PC-9 (cell line): ENCODE measurements at regions not wholly inside any gene's neighbourhood (a gene's known extent, or its start where the extent isn't known, plus 50 kb on each side); places are given as distances from the start of the nearest gene placed in this dataset.

Experiments used
- BruUV-seq: library from RNA; stranded (reverse); fragments of 400-500 nt; replicated peaks from 2 replicates; lab custom pipeline; 2021; lab: Mats Ljungman, UMichigan
- CTCF ChIA-PET: fragments of 300-600 bp; sonication (Branson Sonifier 250); formaldehyde crosslinking; loops from one replicate; lab custom pipeline; 2022; ENCODE audit warnings: antibody characterized with exemption; lab: Charles Lee
- POLR2A ChIA-PET: fragments of 300-600 bp; sonication (Branson Sonifier 250); formaldehyde crosslinking; loops from one replicate; lab custom pipeline; 2022; ENCODE audit warnings: antibody characterized with exemption; ENCODE audit not compliant: unreplicated experiment; lab: Charles Lee
- DNase-seq, 2 experiments: peaks; one replicate each; pipeline versions ENCODE4 v3.0.0 to v3.0.0-alpha.2; 2015 to 2022; ENCODE audit warnings: mixed read lengths in 1 of 2
- H2AFZ ChIP-seq: fragments of 200-600 bp; sonication (generic); 2 replicates; pipeline ENCODE4 v1.8.1; 2017; ENCODE audit warnings: antibody characterized with exemption
- H3F3A ChIP-seq: fragments of 200-600 bp; sonication (generic); 2 replicates; pipeline ENCODE4 v1.8.1; 2017; ENCODE audit warnings: antibody characterized with exemption, mild to moderate bottlenecking, low read depth; ENCODE audit not compliant: insufficient read depth
- H3K27ac ChIP-seq: fragments of 200-600 bp; sonication (generic); 2 replicates; pipeline ENCODE4 v1.6.1; 2016; ENCODE audit warnings: mixed run types
- H3K27me3 ChIP-seq: fragments of 200-600 bp; sonication (generic); 2 replicates; pipeline ENCODE4 v1.6.1; 2016; ENCODE audit warnings: low read depth, mixed run types; ENCODE audit not compliant: insufficient read depth
- H3K36me3 ChIP-seq: fragments of 200-600 bp; sonication (generic); 2 replicates; pipeline ENCODE4 v1.6.1; 2016; ENCODE audit warnings: low read depth, mixed run types
- H3K4me1 ChIP-seq: fragments of 200-600 bp; sonication (generic); replicated peaks from 2 replicates; pipeline ENCODE4 v1.6.1; 2016; ENCODE audit warnings: mixed run types; ENCODE audit not compliant: insufficient read depth
- H3K4me2 ChIP-seq: fragments of 200-600 bp; sonication (generic); 2 replicates; pipeline ENCODE4 v1.6.1; 2017; ENCODE audit warnings: mixed run types
- H3K4me3 ChIP-seq: fragments of 200-600 bp; sonication (generic); 2 replicates; pipeline ENCODE4 v1.6.1; 2016; ENCODE audit warnings: mixed run types
- H3K79me2 ChIP-seq: fragments of 200-600 bp; sonication (generic); 2 replicates; pipeline ENCODE4 v1.6.1; 2017; ENCODE audit warnings: low read depth, mixed run types
- H3K9me2 ChIP-seq: fragments of 200-600 bp; sonication (generic); 2 replicates; pipeline ENCODE4 v1.8.1; 2017; ENCODE audit warnings: mild to moderate bottlenecking; ENCODE audit not compliant: insufficient read depth
- H3K9me3 ChIP-seq: fragments of 200-600 bp; sonication (generic); 2 replicates; pipeline ENCODE4 v1.8.1; 2016; ENCODE audit warnings: low read depth; ENCODE audit not compliant: insufficient read depth
- H4K20me1 ChIP-seq: fragments of 200-600 bp; sonication (generic); 2 replicates; pipeline ENCODE4 v1.8.1; 2017; ENCODE audit not compliant: insufficient read depth
- EZH2 ChIP-seq: fragments of 200-600 bp; sonication (generic); IDR thresholded peaks from 2 replicates; pipeline ENCODE4 v1.8.0; 2017; ENCODE audit warnings: antibody characterized with exemption, low read depth
- intact Hi-C: fragments of 100-400 bp; cut with micrococcal nuclease; formaldehyde crosslinking; loops from one replicate; pipeline ENCODE4 v1.10.0; 2022; ENCODE audit not compliant: unreplicated experiment
- TF ChIP-seq, protein P1 (sequence below): fragments of 200-600 bp; sonication (generic); conservative IDR thresholded peaks from 2 replicates; pipeline ENCODE4 v1.6.1; 2017; ENCODE audit warnings: mixed run types, antibody characterized with exemption, mild to moderate bottlenecking, moderate library complexity

DNA sequence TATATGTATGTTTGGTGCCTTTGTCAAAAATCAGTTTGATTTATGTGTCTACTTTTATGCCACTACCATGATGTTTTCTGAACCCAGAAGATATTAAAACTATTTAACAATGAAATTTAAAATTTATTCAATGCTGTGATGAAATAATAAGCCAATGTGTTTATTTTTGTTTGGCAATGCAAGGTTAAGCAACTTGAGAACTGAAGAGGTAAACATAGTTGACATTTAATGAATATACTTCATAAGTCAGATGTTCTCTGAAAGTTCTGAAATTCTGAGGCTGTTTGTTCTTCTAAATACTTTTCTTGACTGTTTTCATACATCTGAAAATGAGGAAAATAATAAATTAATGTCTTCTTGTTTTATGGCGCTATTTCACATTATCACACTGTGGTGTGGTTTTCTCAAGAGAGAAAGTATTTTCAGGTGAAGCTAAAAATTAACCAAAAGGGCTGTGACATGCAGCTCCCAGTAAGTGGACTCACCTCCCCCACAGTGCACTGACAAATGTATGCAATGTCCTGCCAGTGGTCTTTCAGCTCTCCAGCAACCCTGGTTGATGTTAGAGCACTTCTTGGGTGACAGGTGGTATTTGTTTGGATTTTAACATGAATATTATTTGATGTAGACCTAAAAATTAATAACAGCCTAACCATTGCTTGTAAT lies 863.6 kb upstream of the SALL3 start:
- TF ChIP-seq, protein P1, sequence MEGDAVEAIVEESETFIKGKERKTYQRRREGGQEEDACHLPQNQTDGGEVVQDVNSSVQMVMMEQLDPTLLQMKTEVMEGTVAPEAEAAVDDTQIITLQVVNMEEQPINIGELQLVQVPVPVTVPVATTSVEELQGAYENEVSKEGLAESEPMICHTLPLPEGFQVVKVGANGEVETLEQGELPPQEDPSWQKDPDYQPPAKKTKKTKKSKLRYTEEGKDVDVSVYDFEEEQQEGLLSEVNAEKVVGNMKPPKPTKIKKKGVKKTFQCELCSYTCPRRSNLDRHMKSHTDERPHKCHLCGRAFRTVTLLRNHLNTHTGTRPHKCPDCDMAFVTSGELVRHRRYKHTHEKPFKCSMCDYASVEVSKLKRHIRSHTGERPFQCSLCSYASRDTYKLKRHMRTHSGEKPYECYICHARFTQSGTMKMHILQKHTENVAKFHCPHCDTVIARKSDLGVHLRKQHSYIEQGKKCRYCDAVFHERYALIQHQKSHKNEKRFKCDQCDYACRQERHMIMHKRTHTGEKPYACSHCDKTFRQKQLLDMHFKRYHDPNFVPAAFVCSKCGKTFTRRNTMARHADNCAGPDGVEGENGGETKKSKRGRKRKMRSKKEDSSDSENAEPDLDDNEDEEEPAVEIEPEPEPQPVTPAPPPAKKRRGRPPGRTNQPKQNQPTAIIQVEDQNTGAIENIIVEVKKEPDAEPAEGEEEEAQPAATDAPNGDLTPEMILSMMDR = no peak
- POLR2A ChIA-PET = no interaction called here
- H3K9me3 ChIP-seq = no peaks in the 10 kb centered on the region
- H3K27ac ChIP-seq = no peak overlapping the region
- DNase-seq = no peak
- no peak overlapping the region for H2AFZ ChIP-seq
- no peaks in the 10 kb centered on the region for H3K4me1 ChIP-seq
- H3K9me2 ChIP-seq = no peaks in the 10 kb centered on the region
- BruUV-seq = no TSS peak
- H3K36me3 ChIP-seq = no peaks in the 10 kb centered on the region
- H3K27me3 ChIP-seq = peaks cover 51% of the 10 kb centered on the region
- H3K4me3 ChIP-seq = no peak overlapping the region
- no peak overlapping the region for H3K4me2 ChIP-seq
- intact Hi-C loops = no loop called here
- no peaks in the 10 kb centered on the region for H4K20me1 ChIP-seq
- CTCF ChIA-PET = no interaction called here
- no peaks in the 10 kb centered on the region for H3K79me2 ChIP-seq
- no peaks in the 10 kb centered on the region for H3F3A ChIP-seq

DNA sequence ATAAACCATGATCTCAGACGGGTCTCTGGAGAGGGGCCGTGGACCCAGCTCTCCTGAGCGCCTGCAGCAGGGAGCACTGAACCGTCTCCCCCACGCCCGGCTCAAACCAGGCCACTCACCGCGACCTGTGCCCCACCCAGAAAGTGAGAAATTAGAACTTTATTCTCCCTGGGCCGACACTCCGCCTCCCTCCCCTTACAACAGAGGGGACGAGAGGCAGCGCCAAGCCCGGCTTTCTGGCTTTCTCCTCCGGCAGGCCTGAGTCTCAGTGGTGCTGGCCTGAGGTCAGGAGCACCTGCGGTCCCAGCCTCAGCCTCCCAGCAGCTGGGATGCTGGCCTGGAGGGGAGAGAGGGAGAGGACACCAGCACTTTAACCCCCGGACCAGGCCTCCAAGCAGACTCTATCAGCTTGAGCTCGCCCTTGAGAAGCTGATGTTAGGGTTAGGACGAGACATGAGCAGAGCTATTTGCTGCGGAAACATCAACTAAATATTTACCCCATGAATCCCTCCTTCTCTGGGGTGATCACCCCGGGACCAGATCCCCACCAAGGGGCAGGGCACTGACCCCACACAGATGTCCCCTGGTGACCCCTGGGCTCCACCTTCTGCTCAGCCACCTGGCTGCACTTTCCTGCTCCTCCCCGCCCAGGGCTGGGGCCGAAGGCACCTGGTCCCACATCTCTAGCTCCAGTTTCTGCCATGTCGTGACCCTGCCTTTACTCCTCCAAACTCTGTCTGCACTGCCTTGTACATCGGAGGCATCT lies 856.3 kb upstream of the SALL3 start:
- no TSS peak for BruUV-seq
- CTCF ChIA-PET = no interaction called here
- Histone ChIP-seq H3K36me3 (no peaks in the 10 kb centered on the region), H2AFZ (no peak overlapping the region), H3K79me2 (no peaks in the 10 kb centered on the region), H3K4me1 (no peaks in the 10 kb centered on the region), H3K27me3 (peaks cover 58% of the 10 kb centered on the region), H3K4me3 (no peak overlapping the region), H3K27ac (no peak overlapping the region), H3K9me2 (no peaks in the 10 kb centered on the region), H3F3A (peaks cover 4% of the 10 kb centered on the region; the same call in 1 of the 2 replicates), H3K9me3 (peaks cover 6% of the 10 kb centered on the region; the same call in 1 of the 2 replicates), H4K20me1 (no peaks in the 10 kb centered on the region; the same call in 1 of the 2 replicates), H3K4me2 (no peak overlapping the region)
- intact Hi-C loops = no loop called here
- TF ChIP-seq, protein P1 = no peak
- no peak for TF ChIP-seq EZH2
- DNase-seq = no peak
- POLR2A ChIA-PET = no interaction called here

DNA sequence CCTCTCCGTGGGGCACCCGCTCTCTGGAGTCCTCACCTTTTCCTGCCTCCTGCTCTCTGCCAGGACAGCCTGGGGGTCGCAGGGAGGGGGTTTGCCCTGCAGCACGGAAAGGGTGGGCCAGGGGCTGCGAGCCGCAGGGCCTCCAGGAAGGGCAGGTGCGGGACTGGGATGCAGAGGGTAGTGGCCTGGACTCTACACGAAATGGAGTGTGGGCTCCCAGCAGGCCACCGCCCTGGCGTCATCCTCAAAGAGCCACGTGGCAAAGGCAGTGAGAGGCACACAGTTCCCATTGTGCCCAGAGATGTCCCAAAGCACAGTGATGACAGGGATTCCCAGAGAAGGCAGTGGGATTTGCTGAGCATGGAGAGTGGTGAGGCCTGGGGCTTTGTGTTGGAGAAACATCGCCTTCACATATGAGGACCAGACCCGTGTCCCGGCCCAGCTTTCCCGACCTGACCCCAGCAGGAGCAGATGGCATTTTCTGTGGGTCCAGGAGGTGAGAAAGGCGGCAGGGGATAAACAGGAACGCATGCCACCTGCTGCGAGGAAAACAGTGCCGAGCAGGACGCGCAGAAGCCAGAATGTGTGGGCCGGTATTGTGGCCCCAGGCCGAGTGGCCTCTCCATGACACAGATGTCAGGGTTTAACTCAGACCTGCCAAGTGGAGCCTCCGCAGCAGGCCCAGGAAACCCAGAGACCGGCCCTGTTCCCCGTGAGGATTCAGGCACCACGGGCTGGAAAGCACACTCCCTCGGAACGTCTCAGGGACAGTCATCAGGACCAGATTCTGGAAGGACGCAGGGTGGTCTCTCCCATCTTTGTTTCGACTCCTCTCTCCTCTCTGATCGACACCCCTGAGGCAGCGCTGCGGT lies 855.5 kb upstream of the SALL3 start:
- H3K4me3 ChIP-seq = no peak overlapping the region
- ChIA-PET POLR2A (no interaction called here), CTCF (no interaction called here)
- intact Hi-C loops = no loop called here
- no peaks in the 10 kb centered on the region for H3K36me3 ChIP-seq
- TF ChIP-seq EZH2 = no peak
- TF ChIP-seq, protein P1 = no peak
- peaks cover 4% of the 10 kb centered on the region; the same call in 1 of the 2 replicates for H3F3A ChIP-seq
- H3K79me2 ChIP-seq = no peaks in the 10 kb centered on the region
- no peaks in the 10 kb centered on the region; the same call in 1 of the 2 replicates for H4K20me1 ChIP-seq
- no peak overlapping the region for H3K4me2 ChIP-seq
- H3K9me2 ChIP-seq = no peaks in the 10 kb centered on the region
- peaks cover 67% of the 10 kb centered on the region for H3K27me3 ChIP-seq
- peaks cover 6% of the 10 kb centered on the region; the same call in 1 of the 2 replicates for H3K9me3 ChIP-seq
- no peaks in the 10 kb centered on the region for H3K4me1 ChIP-seq
- no peak overlapping the region for H2AFZ ChIP-seq
- no TSS peak for BruUV-seq
- H3K27ac ChIP-seq = no peak overlapping the region
- no peak for DNase-seq
